ENCODE measurements at regions not wholly inside any gene's neighbourhood (a gene's known extent, or its start where the extent isn't known, plus 50 kb on each side); places are given as distances from the start of the nearest gene placed in this dataset.

GRCh38 chr7:52005613-52006012 lies 689.0 kb upstream of the COBL start:
- TF ChIP-seq GATA3 (IDR thresholded peaks at IDR 0.05; ENCODE audit: low read depth, low read length), result no peak

GRCh38 chr7:51995596-51996179 lies 679.1 kb upstream of the COBL start:
- TF ChIP-seq GATA2 (IDR thresholded peaks at IDR 0.05; ENCODE audit: low read depth, low read length), result no peak
- TF ChIP-seq GATA3 (IDR thresholded peaks at IDR 0.05; ENCODE audit: low read depth, low read length), result no peak

DNA sequence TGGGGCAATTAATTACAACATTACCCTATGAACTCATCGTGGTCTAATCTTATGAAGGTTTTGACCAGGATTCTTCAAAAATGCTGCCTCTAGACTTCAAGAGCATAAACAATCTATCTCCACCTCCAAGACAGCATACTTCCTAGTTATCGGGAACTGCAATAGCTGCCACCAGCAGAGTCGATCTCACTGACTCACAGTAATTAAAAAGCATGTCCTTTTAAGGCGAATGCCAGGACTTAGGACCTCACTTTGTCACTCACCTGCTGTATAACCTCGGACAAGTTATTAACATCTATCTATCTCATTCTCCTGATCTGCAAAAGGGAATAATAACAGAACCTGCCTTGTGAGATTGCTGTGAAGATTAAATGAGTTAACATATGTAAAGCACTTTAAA lies 666.0 kb upstream of the COBL start:
- no peak for TF ChIP-seq GATA2 (IDR thresholded peaks at IDR 0.05; ENCODE audit: low read depth, low read length)

GRCh38 chr7:51980812-51981211 lies 664.2 kb upstream of the COBL start:
- TF ChIP-seq GATA3 (IDR thresholded peaks at IDR 0.05; ENCODE audit: low read depth, low read length), result no peak
- TF ChIP-seq GATA2 (IDR thresholded peaks at IDR 0.05; ENCODE audit: low read depth, low read length), result no peak

DNA sequence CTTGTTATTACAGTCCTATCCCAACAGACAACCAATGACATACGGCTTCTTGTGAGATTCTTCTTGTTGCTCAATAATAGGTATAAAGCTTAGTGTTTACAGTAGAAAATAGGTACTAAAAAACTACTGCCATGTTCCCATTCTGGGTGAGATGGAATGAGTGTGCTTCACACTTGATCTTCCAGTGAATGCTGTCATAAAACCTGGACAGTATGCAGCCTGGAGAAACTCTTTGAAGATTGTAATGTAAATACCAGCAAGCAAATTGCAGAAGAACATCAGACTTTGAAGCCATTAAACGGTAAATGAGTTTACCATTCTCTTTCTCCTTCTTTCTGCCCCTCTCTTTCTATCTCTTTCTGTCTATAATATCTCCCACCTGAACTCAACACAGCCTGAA lies 663.7 kb upstream of the COBL start:
- no peak for TF ChIP-seq GATA3 (IDR thresholded peaks at IDR 0.05; ENCODE audit: low read depth, low read length)
- no peak for TF ChIP-seq GATA2 (IDR thresholded peaks at IDR 0.05; ENCODE audit: low read depth, low read length)

GRCh38 chr7:51977913-51978312 lies 661.3 kb upstream of the COBL start:
- no peak for TF ChIP-seq GATA2 (IDR thresholded peaks at IDR 0.05; ENCODE audit: low read depth, low read length)
- no peak for TF ChIP-seq GATA3 (IDR thresholded peaks at IDR 0.05; ENCODE audit: low read depth, low read length)

DNA sequence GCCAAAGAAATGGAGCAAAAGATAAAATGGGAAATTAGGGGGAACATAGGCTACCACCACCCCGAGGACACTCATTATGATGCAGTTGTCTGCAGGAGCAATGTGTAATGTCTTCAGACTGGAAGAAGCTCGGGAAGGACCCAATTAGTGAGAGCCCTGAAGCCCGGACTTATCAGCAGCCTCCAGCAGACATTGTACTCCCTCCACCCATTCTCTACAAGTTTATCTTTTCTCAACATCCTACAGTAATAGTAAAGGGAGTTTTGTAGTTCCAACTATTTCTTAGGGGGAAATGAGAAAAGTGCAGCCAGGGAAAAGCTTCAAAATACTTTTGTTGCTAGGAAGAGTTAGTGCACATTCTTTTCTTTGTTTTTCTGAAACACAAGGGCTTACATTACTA lies 657.3 kb upstream of the COBL start:
- TF ChIP-seq GATA2 (IDR thresholded peaks at IDR 0.05; ENCODE audit: low read depth, low read length) (no peak), GATA3 (IDR thresholded peaks at IDR 0.05; ENCODE audit: low read depth, low read length) (no peak)

- TF ChIP-seq GATA2 (IDR thresholded peaks at IDR 0.05; ENCODE audit: low read depth, low read length) (no peak), GATA3 (IDR thresholded peaks at IDR 0.05; ENCODE audit: low read depth, low read length) (no peak)
Measured at GRCh38 chr7:51973071-51973470, 656.5 kb upstream of the COBL start.

DNA sequence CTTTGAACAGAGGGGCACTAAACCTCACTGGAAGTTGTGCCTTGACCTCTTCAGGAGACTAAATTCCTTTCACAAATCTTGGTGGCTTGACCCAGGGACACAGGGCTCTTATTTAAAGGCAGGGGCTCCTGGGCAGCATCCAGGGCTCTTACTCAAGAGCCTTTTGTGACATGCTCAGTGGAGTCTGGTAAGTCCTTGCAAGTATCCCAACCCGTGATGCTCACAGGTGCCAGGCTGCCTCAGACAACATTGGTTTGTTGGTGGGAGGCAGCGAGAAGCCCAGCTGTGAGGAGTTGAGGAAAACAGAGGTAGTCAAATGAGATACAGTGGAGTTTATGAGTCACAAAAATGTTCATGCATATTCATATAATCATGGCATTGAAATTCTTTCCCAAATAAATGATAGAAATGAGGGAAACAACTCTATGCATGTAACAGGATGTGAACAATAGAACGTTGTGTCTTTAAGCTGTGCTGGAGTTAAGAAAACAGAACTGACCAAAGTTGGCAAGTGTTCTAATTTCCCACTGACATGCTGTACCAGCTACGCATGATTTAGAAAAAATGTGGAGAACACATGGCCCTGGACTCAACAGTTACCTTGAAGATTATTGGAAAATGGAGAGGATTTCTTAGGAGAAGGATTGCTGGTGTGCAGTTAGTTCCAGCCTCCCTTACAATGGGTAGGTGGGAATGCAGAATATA lies 654.5 kb upstream of the COBL start:
- TF ChIP-seq GATA2 (IDR thresholded peaks at IDR 0.05; ENCODE audit: low read depth, low read length), result no peak
- no peak for TF ChIP-seq GATA3 (IDR thresholded peaks at IDR 0.05; ENCODE audit: low read depth, low read length)

GRCh38 chr7:51968461-51968860 lies 651.9 kb upstream of the COBL start:
- TF ChIP-seq GATA3 (IDR thresholded peaks at IDR 0.05; ENCODE audit: low read depth, low read length), result no peak
- no peak for TF ChIP-seq GATA2 (IDR thresholded peaks at IDR 0.05; ENCODE audit: low read depth, low read length)

DNA sequence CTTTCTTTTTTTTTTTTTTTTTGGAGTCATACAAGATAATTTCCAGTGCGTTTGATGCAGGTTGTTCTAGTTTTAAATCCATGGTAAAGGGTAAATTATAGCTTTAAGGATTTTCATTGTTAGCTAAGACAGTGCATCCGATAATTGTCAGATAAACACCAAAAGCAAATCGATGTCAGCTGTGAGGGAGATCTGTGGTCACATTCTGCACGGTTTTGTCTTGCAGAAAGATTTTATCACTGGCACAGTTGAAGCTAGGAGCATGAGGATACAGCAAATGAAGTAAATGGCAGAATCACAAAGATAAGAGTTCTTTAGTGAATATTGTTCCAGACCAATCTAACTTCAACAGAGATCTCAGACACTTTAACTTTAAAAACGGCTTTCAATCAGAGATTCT lies 648.8 kb upstream of the COBL start:
- peak; percentile 97 for TF ChIP-seq GATA3 (IDR thresholded peaks at IDR 0.05; ENCODE audit: low read depth, low read length)
- TF ChIP-seq GATA2 (IDR thresholded peaks at IDR 0.05; ENCODE audit: low read depth, low read length), result peak; percentile 98

DNA sequence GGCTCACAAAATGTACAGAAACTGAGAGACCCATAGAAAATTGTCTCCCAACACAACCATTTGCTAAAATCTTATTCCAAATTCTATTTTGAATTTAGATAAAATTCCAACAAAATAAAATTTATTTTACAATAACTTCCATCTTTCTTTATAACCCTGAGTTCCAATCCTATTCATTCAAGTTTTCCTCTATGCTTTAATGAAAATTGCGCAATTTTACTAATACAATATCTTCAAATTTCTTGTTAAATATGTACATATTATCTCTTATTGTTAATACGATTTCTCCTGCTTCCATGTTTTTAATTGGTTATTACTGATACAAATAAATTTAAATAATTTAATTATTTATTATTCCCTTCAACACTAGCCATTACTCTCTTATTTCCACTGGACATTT lies 645.2 kb upstream of the COBL start:
- no peak for TF ChIP-seq GATA2 (IDR thresholded peaks at IDR 0.05; ENCODE audit: low read depth, low read length)
- TF ChIP-seq GATA3 (IDR thresholded peaks at IDR 0.05; ENCODE audit: low read depth, low read length), result no peak

- TF ChIP-seq GATA2 (IDR thresholded peaks at IDR 0.05; ENCODE audit: low read depth, low read length) (peak; percentile 80), GATA3 (IDR thresholded peaks at IDR 0.05; ENCODE audit: low read depth, low read length) (peak; percentile 56; the same call in 1 of the 2 replicates)
Measured at GRCh38 chr7:51950813-51951212, 634.2 kb upstream of the COBL start.

DNA sequence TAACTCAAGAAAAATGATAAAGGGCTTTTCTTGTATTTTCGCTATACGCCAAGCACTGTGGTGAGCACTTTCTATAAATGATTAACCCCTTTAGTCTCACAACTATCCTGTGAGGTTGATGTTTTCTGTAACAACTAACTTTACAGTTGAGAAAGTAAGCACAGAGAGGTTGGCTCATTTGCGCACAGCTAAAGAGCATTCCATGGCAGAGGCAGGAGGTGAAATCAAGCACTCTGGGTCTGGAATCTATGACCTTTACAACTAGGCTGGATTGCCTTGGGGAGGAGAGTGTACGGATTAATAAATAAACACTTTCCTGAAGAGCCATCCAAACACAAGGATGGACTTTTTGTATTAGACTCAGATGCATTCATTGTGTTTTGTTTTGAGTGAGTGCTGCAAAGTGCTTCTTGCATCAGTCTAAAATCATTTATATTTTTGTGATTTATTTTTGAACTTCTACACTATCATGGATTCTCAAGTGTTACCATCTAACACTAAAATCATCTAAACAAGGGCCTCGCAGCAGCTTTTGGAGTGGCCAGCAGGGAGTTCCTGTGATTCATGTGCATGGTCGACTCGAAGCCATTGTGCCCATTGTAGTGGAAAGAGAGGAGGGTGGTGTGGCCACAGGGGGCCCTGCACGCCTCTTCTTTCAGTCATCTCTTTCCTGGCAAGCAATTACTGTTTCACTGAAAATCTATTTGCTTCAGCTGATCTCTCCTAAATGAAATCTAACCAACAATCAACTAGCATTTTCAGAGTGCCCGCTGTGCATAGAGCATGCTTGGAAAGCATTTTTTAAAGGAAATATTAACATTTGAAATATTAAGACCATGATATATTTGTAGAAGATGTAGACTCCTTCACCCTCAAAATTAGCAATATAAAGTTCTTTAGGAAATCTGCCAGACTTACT lies 633.4 kb upstream of the COBL start:
- TF ChIP-seq GATA3 (IDR thresholded peaks at IDR 0.05; ENCODE audit: low read depth, low read length), result no peak
- no peak for TF ChIP-seq GATA2 (IDR thresholded peaks at IDR 0.05; ENCODE audit: low read depth, low read length)

DNA sequence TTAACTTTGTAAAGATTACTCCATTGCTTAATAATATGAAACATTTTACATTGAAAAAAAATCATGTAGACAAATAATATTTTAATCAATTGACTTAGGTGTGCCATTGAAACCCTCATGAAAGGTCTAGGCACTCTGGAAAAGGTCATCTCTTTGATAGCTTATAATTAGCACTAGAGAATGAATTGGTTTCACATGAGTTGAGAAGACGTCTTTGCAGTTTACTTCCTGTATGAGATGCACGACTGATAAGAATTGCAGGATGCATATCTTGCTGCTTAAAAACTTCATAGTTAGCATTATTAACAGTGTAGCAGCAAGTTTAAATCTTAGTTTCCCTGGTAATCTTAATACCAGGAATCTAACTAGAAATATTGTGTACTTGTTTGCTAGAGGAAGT lies 614.2 kb upstream of the COBL start:
- TF ChIP-seq GATA3 (IDR thresholded peaks at IDR 0.05; ENCODE audit: low read depth, low read length) (no peak), GATA2 (IDR thresholded peaks at IDR 0.05; ENCODE audit: low read depth, low read length) (no peak)
